GM19238 (cell line): ENCODE measurements at regions not wholly inside any gene's neighbourhood (a gene's known extent, or its start where the extent isn't known, plus 50 kb on each side); places are given as distances from the start of the nearest gene placed in this dataset.
"Not testable (repeated sequence)": the region's sequence is repeated elsewhere in the genome, so short reads cannot be mapped to it uniquely, and the experiment has no call there.

Source experiments
- DNase-seq: peaks from one replicate; pipeline ENCODE4 v3.0.0; 2011; ENCODE audit warnings: low spot score; ENCODE audit not compliant: insufficient read length

DNA sequence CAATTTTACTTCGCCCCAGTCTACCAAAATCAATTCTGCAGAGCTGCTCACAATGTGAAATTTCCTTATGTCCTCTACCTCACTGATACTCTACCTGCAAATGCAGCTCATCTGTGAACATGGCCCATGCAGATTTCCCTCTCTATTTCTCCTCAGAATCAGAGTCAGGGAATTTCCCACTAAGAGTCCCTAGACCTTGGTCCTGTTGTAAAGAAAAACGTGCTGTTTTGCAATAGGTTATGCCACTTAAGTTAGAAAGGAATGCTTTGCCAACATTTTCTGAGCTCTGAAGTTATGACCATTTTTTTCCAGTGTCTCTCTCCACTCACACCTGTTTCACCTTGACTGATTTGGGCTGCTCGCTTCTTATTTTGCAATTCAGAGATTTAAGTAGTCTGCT lies 524.0 kb downstream of the TTLL7 start:
- DNase-seq = not testable (repeated sequence)

GRCh38 chr1:83473986-83474385 lies 524.9 kb downstream of the TTLL7 start:
- not testable (repeated sequence) for DNase-seq

DNA sequence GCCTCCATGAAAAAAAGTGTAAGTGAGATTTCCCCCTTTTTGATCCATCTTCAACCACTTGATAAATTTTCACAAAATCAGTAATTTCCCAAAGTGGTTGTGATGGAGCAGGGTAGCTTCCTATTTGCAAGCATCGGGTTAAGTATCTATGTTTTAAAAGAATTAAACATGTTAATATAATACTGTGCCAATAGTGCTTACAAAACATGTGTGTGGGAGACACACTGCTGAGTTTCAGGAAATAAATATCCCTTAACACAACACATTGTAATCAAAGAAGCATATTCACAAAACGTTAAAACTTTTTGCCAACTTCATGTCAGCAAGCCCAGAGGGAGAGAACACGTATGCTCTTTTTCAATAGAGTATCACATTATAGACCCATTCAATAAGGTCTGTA lies 526.9 kb downstream of the TTLL7 start:
- DNase-seq = not testable (repeated sequence)

GRCh38 chr1:83471272-83471671 lies 527.7 kb downstream of the TTLL7 start:
- not testable (repeated sequence) for DNase-seq

DNA sequence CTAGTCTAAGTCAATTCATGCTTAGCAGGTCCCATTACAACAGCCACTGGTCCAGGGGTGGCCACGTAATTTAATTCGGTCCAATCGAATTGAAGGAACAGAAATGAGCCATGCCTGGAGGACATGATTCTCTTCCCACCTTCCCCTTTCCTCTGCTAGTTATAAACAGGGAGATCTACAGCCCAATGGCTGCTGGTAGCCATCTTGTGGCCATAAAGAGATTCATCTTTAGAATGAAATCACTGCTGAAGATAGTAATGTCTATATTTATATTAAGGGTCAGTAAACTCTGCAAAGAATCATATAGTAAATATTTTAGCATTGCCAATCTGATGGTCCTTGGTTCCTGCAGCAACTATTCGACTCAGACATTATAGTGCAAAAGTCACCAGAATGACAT lies 530.6 kb downstream of the TTLL7 start:
- not testable (repeated sequence) for DNase-seq

GRCh38 chr1:83457735-83458248 lies 541.1 kb downstream of the TTLL7 start:
- DNase-seq = not testable (repeated sequence)

DNA sequence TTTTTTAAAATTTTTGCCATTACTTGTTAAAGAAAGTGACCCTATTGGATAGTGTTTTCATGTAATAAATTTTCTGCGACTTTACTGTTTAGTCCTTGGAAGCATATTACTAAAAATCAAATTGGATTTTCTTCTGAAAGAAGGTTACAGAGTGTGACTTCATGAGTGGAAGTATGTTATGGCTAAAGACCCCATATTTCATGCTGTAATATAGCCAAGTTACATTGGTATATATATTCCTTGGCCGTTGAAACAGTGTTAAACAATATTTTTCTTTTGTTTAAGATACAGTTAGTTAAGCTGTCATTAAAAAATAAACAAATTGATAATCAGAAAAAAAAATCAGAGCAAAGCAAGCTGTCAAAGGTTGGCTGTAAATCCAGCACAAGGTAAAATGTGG lies 541.7 kb downstream of the TTLL7 start:
- DNase-seq = not testable (repeated sequence)

- not testable (repeated sequence) for DNase-seq
Observed at GRCh38 chr1:83455753-83456152, 543.2 kb downstream of the TTLL7 start.

GRCh38 chr1:83445873-83446272 lies 553.1 kb downstream of the TTLL7 start:
- not testable (repeated sequence) for DNase-seq

DNA sequence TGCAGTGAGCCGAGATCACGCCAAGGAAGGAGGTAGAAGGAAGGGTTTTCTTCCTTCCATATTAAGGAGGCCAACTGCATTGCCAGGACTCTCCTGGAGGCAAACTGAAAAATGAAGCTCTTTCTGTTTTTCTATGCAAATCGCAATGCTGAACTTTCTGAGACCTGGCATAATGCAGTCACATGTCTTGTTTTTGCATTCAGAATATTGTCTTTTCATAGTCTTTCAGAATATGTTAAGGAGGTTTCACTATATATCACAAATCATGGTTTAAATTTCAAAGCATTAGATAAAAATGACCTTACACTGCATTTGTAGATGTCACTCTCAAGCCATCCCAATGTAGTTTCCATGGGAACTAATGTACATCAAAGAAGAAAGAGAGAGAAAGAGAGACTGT lies 556.5 kb downstream of the TTLL7 start:
- DNase-seq = not testable (repeated sequence)

DNA sequence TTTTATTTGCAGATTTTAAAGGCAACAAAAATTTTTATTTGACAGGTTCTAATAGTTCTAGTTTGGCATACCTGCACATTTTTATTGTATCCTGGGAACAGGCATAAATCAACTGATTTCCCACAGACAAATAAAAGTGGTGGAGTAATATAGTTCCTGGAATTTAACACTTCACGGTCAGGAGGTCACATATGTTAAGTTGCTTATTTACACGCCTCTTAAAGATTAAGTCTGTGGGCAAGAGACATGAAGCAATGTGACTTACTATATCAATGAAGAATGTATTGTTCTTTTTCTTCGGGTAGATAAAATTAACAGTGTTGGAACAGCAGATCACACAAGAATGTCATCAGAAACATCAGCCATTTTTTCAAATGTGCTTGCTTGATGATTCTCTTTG lies 558.3 kb downstream of the TTLL7 start:
- DNase-seq = not testable (repeated sequence)

GRCh38 chr1:83440021-83440420 lies 558.9 kb downstream of the TTLL7 start:
- DNase-seq = not testable (repeated sequence)

- not testable (repeated sequence) for DNase-seq
Observed at GRCh38 chr1:83438316-83438715, 560.6 kb downstream of the TTLL7 start.

- DNase-seq = not testable (repeated sequence)
Observed at GRCh38 chr1:83435336-83435735, 563.6 kb downstream of the TTLL7 start.

GRCh38 chr1:83427566-83427965 lies 571.4 kb downstream of the TTLL7 start:
- not testable (repeated sequence) for DNase-seq

DNA sequence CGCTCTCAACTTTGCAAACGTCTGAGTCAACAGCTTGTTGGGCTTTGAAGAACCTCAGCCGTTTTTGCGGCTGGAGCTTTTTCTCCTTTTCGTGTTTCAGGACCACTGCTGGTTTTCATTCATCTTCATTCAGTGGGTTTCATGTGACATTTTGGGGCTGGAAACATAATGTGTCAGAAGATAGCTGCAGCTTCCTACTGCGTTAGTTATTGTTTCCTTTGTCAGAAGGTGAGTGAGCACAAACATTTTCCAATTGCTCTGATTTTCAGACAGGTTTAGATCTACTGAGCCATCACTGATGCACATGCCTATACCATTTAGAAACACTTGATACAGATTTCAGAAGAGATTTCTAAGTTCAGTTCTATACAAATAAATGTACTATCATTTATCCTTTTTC lies 575.5 kb downstream of the TTLL7 start:
- DNase-seq = not testable (repeated sequence)

DNA sequence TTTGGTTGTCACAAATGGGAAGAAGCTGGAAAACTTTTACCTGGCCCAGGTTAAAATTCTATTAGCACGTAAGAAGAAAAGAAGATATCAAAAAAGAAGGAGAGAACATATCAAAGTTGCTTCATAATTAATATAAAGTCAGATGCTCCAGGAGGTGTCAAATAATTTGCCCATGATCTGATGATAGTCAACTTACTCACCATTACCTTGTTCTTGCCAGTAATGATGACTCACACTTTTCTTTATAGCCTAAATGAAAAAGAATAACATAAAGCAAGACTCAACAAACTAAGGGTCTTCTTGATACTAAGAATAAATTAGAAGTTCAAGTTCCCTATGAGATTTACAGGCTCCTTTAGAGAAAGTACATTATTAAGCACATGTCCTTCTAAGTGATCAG lies 580.4 kb downstream of the TTLL7 start:
- DNase-seq = no peak

DNA sequence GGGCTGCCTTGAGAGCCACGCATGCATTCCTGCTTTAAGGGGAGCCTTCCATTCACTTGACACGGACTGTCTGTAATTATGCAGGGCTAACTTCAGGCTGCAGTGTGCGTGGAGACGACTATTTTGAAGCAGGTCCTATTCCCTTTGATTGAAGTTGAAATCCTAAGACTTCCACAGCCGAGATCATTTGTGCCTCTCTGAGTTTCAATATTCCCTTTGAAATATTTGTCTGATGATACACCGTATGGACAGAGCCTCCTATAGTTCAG lies 585.2 kb downstream of the TTLL7 start:
- DNase-seq = not testable (repeated sequence)

GRCh38 chr1:83410746-83411413 lies 588.1 kb downstream of the TTLL7 start:
- not testable (repeated sequence) for DNase-seq

GRCh38 chr1:83406693-83407371 lies 592.1 kb downstream of the TTLL7 start:
- DNase-seq = not testable (repeated sequence)

DNA sequence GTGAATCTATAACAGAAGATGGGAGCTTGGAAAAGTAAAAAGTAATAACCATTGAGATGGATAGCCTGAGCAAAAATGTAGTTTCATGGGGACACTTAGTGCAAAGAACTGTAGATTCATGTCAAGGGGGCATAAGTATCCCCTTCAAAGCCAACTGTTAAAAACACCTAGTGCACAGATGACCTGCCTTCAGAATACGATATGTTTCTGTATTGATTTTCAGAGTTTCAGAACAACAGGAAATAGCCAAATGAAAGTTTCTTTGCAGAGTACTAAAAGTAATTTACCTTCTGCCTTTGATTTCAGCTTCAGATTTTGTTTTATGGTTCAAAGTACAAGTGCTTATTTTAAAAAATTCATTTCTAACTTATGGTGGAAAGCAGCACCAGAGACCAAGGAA lies 593.1 kb downstream of the TTLL7 start:
- not testable (repeated sequence) for DNase-seq

DNA sequence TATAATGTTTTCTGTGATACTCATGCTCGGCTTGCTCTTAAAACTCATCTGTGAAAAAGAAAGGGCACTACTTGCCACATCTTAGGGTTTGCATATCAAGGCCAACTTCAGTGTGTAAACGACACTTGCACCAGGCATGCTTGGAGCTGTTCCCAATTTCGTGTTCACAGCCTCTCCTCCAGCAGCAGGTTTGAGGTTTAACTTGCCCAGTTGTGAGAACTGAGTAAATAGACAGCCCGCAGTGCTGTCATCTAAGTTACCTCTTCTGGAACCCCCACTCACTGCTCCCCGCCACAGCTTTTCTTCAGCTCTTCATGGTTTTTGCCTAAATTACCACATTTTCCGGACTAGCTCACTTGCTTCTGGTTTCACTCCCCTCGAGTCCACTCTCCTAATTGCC lies 595.4 kb downstream of the TTLL7 start:
- not testable (repeated sequence) for DNase-seq

GRCh38 chr1:83401146-83401545 lies 597.8 kb downstream of the TTLL7 start:
- not testable (repeated sequence) for DNase-seq
